ENCODE measurements at regions not wholly inside any gene's neighbourhood (a gene's known extent, or its start where the extent isn't known, plus 50 kb on each side); places are given as distances from the start of the nearest gene placed in this dataset.

GRCh38 chr4:156192033-156192432 lies 238.4 kb upstream of the CTSO start:
- no peaks in the 10 kb centered on the region for H3K9me2 ChIP-seq (ENCODE audit: insufficient read depth)
- no peak overlapping the region for H3K27ac ChIP-seq (ENCODE audit: low read depth)
- Mint-ChIP-seq H3K4me3 (no peak overlapping the region), H3K9me3 (no peaks in the 10 kb centered on the region; the same call in 2 of the 3 replicates), H3K36me3 (ENCODE audit: low read depth) (no peaks in the 10 kb centered on the region), H3K4me1 (peaks cover 11% of the 10 kb centered on the region; the same call in 2 of the 3 replicates), H3K27me3 (ENCODE audit: insufficient read depth, low read depth, poor library complexity) (no peaks in the 10 kb centered on the region), H3K27ac (no peak overlapping the region)
- H3K36me3 ChIP-seq (ENCODE audit: insufficient read depth) = no peaks in the 10 kb centered on the region
- DNase-seq (ENCODE audit: low spot score) (no peak), ATAC-seq (no peak)
- no peak overlapping the region for H3K4me3 ChIP-seq
- TF ChIP-seq ZNF114 (CRISPR knock-in tag; IDR thresholded peaks at IDR 0.05) (no peak), ZNF331 (CRISPR knock-in tag; IDR thresholded peaks at IDR 0.05; ENCODE audit: low read depth) (no peak), JUNB (IDR thresholded peaks at IDR 0.05; ENCODE audit: unreplicated experiment) (no peak), EZH2phosphoT487 (IDR thresholded peaks at IDR 0.05; ENCODE audit: unreplicated experiment) (no peak), CREB1 (CRISPR knock-in tag; IDR thresholded peaks at IDR 0.05; ENCODE audit: low read depth) (no peak), EZH2 (IDR thresholded peaks at IDR 0.05; ENCODE audit: low read depth, unreplicated experiment) (no peak), POLR2AphosphoS5 (IDR thresholded peaks at IDR 0.05; ENCODE audit: low read depth) (no peak)
- TF ChIP-seq, protein P1, sequence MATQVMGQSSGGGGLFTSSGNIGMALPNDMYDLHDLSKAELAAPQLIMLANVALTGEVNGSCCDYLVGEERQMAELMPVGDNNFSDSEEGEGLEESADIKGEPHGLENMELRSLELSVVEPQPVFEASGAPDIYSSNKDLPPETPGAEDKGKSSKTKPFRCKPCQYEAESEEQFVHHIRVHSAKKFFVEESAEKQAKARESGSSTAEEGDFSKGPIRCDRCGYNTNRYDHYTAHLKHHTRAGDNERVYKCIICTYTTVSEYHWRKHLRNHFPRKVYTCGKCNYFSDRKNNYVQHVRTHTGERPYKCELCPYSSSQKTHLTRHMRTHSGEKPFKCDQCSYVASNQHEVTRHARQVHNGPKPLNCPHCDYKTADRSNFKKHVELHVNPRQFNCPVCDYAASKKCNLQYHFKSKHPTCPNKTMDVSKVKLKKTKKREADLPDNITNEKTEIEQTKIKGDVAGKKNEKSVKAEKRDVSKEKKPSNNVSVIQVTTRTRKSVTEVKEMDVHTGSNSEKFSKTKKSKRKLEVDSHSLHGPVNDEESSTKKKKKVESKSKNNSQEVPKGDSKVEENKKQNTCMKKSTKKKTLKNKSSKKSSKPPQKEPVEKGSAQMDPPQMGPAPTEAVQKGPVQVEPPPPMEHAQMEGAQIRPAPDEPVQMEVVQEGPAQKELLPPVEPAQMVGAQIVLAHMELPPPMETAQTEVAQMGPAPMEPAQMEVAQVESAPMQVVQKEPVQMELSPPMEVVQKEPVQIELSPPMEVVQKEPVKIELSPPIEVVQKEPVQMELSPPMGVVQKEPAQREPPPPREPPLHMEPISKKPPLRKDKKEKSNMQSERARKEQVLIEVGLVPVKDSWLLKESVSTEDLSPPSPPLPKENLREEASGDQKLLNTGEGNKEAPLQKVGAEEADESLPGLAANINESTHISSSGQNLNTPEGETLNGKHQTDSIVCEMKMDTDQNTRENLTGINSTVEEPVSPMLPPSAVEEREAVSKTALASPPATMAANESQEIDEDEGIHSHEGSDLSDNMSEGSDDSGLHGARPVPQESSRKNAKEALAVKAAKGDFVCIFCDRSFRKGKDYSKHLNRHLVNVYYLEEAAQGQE (IDR thresholded peaks at IDR 0.05; ENCODE audit: unreplicated experiment) = no peak
- TF ChIP-seq, protein P2, sequence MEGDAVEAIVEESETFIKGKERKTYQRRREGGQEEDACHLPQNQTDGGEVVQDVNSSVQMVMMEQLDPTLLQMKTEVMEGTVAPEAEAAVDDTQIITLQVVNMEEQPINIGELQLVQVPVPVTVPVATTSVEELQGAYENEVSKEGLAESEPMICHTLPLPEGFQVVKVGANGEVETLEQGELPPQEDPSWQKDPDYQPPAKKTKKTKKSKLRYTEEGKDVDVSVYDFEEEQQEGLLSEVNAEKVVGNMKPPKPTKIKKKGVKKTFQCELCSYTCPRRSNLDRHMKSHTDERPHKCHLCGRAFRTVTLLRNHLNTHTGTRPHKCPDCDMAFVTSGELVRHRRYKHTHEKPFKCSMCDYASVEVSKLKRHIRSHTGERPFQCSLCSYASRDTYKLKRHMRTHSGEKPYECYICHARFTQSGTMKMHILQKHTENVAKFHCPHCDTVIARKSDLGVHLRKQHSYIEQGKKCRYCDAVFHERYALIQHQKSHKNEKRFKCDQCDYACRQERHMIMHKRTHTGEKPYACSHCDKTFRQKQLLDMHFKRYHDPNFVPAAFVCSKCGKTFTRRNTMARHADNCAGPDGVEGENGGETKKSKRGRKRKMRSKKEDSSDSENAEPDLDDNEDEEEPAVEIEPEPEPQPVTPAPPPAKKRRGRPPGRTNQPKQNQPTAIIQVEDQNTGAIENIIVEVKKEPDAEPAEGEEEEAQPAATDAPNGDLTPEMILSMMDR (conservative IDR thresholded peaks at IDR 0.05; ENCODE audit: low read depth in 2 of 2) = no peak
- TF ChIP-seq, protein P3, sequence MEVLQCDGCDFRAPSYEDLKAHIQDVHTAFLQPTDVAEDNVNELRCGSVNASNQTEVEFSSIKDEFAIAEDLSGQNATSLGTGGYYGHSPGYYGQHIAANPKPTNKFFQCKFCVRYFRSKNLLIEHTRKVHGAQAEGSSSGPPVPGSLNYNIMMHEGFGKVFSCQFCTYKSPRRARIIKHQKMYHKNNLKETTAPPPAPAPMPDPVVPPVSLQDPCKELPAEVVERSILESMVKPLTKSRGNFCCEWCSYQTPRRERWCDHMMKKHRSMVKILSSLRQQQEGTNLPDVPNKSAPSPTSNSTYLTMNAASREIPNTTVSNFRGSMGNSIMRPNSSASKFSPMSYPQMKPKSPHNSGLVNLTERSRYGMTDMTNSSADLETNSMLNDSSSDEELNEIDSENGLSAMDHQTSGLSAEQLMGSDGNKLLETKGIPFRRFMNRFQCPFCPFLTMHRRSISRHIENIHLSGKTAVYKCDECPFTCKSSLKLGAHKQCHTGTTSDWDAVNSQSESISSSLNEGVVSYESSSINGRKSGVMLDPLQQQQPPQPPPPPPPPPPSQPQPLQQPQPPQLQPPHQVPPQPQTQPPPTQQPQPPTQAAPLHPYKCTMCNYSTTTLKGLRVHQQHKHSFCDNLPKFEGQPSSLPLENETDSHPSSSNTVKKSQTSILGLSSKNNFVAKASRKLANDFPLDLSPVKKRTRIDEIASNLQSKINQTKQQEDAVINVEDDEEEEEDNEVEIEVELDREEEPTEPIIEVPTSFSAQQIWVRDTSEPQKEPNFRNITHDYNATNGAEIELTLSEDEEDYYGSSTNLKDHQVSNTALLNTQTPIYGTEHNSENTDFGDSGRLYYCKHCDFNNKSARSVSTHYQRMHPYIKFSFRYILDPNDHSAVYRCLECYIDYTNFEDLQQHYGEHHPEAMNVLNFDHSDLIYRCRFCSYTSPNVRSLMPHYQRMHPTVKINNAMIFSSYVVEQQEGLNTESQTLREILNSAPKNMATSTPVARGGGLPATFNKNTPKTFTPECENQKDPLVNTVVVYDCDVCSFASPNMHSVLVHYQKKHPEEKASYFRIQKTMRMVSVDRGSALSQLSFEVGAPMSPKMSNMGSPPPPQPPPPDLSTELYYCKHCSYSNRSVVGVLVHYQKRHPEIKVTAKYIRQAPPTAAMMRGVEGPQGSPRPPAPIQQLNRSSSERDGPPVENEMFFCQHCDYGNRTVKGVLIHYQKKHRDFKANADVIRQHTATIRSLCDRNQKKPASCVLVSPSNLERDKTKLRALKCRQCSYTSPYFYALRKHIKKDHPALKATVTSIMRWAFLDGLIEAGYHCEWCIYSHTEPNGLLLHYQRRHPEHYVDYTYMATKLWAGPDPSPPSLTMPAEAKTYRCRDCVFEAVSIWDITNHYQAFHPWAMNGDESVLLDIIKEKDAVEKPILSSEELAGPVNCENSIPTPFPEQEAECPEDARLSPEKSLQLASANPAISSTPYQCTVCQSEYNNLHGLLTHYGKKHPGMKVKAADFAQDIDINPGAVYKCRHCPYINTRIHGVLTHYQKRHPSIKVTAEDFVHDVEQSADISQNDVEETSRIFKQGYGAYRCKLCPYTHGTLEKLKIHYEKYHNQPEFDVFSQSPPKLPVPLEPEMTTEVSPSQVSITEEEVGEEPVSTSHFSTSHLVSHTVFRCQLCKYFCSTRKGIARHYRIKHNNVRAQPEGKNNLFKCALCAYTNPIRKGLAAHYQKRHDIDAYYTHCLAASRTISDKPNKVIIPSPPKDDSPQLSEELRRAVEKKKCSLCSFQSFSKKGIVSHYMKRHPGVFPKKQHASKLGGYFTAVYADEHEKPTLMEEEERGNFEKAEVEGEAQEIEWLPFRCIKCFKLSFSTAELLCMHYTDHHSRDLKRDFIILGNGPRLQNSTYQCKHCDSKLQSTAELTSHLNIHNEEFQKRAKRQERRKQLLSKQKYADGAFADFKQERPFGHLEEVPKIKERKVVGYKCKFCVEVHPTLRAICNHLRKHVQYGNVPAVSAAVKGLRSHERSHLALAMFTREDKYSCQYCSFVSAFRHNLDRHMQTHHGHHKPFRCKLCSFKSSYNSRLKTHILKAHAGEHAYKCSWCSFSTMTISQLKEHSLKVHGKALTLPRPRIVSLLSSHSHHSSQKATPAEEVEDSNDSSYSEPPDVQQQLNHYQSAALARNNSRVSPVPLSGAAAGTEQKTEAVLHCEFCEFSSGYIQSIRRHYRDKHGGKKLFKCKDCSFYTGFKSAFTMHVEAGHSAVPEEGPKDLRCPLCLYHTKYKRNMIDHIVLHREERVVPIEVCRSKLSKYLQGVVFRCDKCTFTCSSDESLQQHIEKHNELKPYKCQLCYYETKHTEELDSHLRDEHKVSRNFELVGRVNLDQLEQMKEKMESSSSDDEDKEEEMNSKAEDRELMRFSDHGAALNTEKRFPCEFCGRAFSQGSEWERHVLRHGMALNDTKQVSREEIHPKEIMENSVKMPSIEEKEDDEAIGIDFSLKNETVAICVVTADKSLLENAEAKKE (CRISPR knock-in tag; IDR thresholded peaks at IDR 0.05) = no peak
- H4K20me1 ChIP-seq (replicated peaks; ENCODE audit: insufficient read depth) = no peaks in the 10 kb centered on the region
- H2AFZ ChIP-seq = no peak overlapping the region
- H3F3A ChIP-seq (replicated peaks; ENCODE audit: low read depth) = no peaks in the 10 kb centered on the region
- H3K4me1 ChIP-seq (ENCODE audit: insufficient read depth) = no peaks in the 10 kb centered on the region
- no peak overlapping the region for H3K4me2 ChIP-seq
- H3K27me3 ChIP-seq (ENCODE audit: insufficient read depth) = no peaks in the 10 kb centered on the region
- H3K79me2 ChIP-seq (replicated peaks; ENCODE audit: insufficient read depth) = no peaks in the 10 kb centered on the region

Measured in GM23338 (cell line).